MM.1S (cell line): ENCODE measurements at regions not wholly inside any gene's neighbourhood (a gene's known extent, or its start where the extent isn't known, plus 50 kb on each side); places are given as distances from the start of the nearest gene placed in this dataset.

Source experiments
- DNase-seq: peaks from one replicate; pipeline ENCODE4 v3.0.0-alpha.2; 2015
- H2AFZ ChIP-seq: fragments of 300-600 bp; sonication (generic); 2 replicates; pipeline ENCODE4 v1.6.0; 2016; ENCODE audit warnings: antibody characterized with exemption, low read length
- H3F3A ChIP-seq: fragments of 300-600 bp; sonication (generic); 2 replicates; pipeline ENCODE4 v1.6.1; 2016; ENCODE audit warnings: mild to moderate bottlenecking, antibody characterized with exemption, low read length, moderate library complexity, mixed read lengths; ENCODE audit not compliant: insufficient read depth
- H3K27ac ChIP-seq: fragments of 300-600 bp; sonication (generic); 2 replicates; pipeline ENCODE4 v1.5.1; 2016; ENCODE audit warnings: mild to moderate bottlenecking, low read length
- H3K27me3 ChIP-seq: fragments of 300-600 bp; sonication (generic); replicated peaks from 2 replicates; pipeline ENCODE4 v1.6.0; 2016; ENCODE audit warnings: low read length; ENCODE audit not compliant: insufficient read depth
- H3K36me3 ChIP-seq: fragments of 300-600 bp; sonication (generic); replicated peaks from 2 replicates; pipeline ENCODE4 v1.6.1; 2016; ENCODE audit warnings: mild to moderate bottlenecking, low read length, mixed read lengths; ENCODE audit not compliant: insufficient read depth
- H3K4me1 ChIP-seq: fragments of 300-600 bp; sonication (generic); 2 replicates; pipeline ENCODE4 v1.6.1; 2016; ENCODE audit warnings: low read length, mixed read lengths
- H3K4me2 ChIP-seq: fragments of 300-600 bp; sonication (generic); 2 replicates; pipeline ENCODE4 v1.6.0; 2016; ENCODE audit warnings: low read depth, low read length
- H3K4me3 ChIP-seq: fragments of 300-600 bp; sonication (generic); 2 replicates; pipeline ENCODE4 v1.5.1; 2016; ENCODE audit warnings: low read length, mixed read lengths
- H3K79me2 ChIP-seq: fragments of 300-600 bp; sonication (generic); 2 replicates; pipeline ENCODE4 v1.6.1; 2016; ENCODE audit warnings: mixed run types, low read length, mixed read lengths
- H3K9ac ChIP-seq: fragments of 300-600 bp; sonication (generic); 2 replicates; pipeline ENCODE4 v1.6.1; 2016; ENCODE audit warnings: low read length, mixed read lengths
- H3K9me2 ChIP-seq: fragments of 300-600 bp; sonication (generic); replicated peaks from 2 replicates; pipeline ENCODE4 v1.6.1; 2016; ENCODE audit warnings: mild to moderate bottlenecking, low read length, mixed read lengths; ENCODE audit not compliant: insufficient read depth
- H3K9me3 ChIP-seq: fragments of 300-600 bp; sonication (generic); replicated peaks from 2 replicates; pipeline ENCODE4 v1.6.1; 2016; ENCODE audit warnings: mild to moderate bottlenecking, low read length, mixed read lengths; ENCODE audit not compliant: insufficient read depth
- H4K20me1 ChIP-seq: fragments of 300-600 bp; sonication (generic); 2 replicates; pipeline ENCODE4 v1.6.1; 2016; ENCODE audit warnings: mild to moderate bottlenecking, low read length, moderate library complexity, mixed read lengths; ENCODE audit not compliant: insufficient read depth
- CTCF ChIP-seq: fragments of 300-600 bp; sonication (generic); IDR thresholded peaks from 2 replicates; pipeline ENCODE4 v1.5.1; 2016; ENCODE audit warnings: antibody characterized with exemption, low read length, mixed read lengths
- EZH2 ChIP-seq: fragments of 300-600 bp; sonication (generic); optimal IDR thresholded peaks from 2 replicates; pipeline ENCODE3; 2017; ENCODE audit warnings: low read depth, mild to moderate bottlenecking, antibody characterized with exemption, low read length, mixed read lengths
- EZH2phosphoT487 ChIP-seq: fragments of 300-600 bp; sonication (generic); IDR thresholded peaks from 2 replicates; pipeline ENCODE4 v1.6.1; 2018; ENCODE audit warnings: antibody characterized with exemption, low read length

GRCh38 chrX:144791298-144791697, 456.0 kb upstream of the SPANXN1 start:
- Histone ChIP-seq H3K9ac (no peak overlapping the region), H3K9me3 (no peaks in the 10 kb centered on the region), H3K27me3 (no peaks in the 10 kb centered on the region), H3K4me1 (no peaks in the 10 kb centered on the region), H3K36me3 (no peaks in the 10 kb centered on the region), H3K4me2 (no peak overlapping the region), H3K27ac (no peak overlapping the region), H4K20me1 (no peaks in the 10 kb centered on the region), H2AFZ (no peak overlapping the region), H3K4me3 (no peak overlapping the region), H3K9me2 (no peaks in the 10 kb centered on the region), H3F3A (no peaks in the 10 kb centered on the region), H3K79me2 (no peaks in the 10 kb centered on the region)
- DNase-seq: no peak
- TF ChIP-seq CTCF: no peak
- TF ChIP-seq EZH2phosphoT487: no peak
- no peak for TF ChIP-seq EZH2

- no peaks in the 10 kb centered on the region for H3K4me1 ChIP-seq
- H3K9me2 ChIP-seq: no peaks in the 10 kb centered on the region
- no peak for DNase-seq
- no peaks in the 10 kb centered on the region for H3K79me2 ChIP-seq
- no peak overlapping the region for H3K27ac ChIP-seq
- no peaks in the 10 kb centered on the region for H3K27me3 ChIP-seq
- no peak overlapping the region for H3K4me2 ChIP-seq
- H3F3A ChIP-seq: no peaks in the 10 kb centered on the region
- H3K9ac ChIP-seq: no peak overlapping the region
- no peaks in the 10 kb centered on the region for H4K20me1 ChIP-seq
- no peaks in the 10 kb centered on the region for H3K9me3 ChIP-seq
- no peak overlapping the region for H3K4me3 ChIP-seq
- no peaks in the 10 kb centered on the region for H3K36me3 ChIP-seq
- TF ChIP-seq EZH2phosphoT487 (no peak), CTCF (no peak), EZH2 (no peak)
- H2AFZ ChIP-seq: no peak overlapping the region
Measured at GRCh38 chrX:144798972-144799371, 448.3 kb upstream of the SPANXN1 start.

GRCh38 chrX:144801786-144802185, 445.5 kb upstream of the SPANXN1 start:
- no peaks in the 10 kb centered on the region for H3F3A ChIP-seq
- H3K4me3 ChIP-seq: no peak overlapping the region
- no peaks in the 10 kb centered on the region for H4K20me1 ChIP-seq
- no peaks in the 10 kb centered on the region for H3K9me3 ChIP-seq
- H3K27ac ChIP-seq: no peak overlapping the region
- no peaks in the 10 kb centered on the region for H3K4me1 ChIP-seq
- no peaks in the 10 kb centered on the region for H3K27me3 ChIP-seq
- no peak overlapping the region for H3K9ac ChIP-seq
- TF ChIP-seq CTCF (no peak), EZH2phosphoT487 (no peak), EZH2 (no peak)
- no peak overlapping the region for H2AFZ ChIP-seq
- no peak for DNase-seq
- no peaks in the 10 kb centered on the region for H3K36me3 ChIP-seq
- no peaks in the 10 kb centered on the region for H3K9me2 ChIP-seq
- no peak overlapping the region for H3K4me2 ChIP-seq
- H3K79me2 ChIP-seq: no peaks in the 10 kb centered on the region
